Psoas muscle (tissue), 7 donors: ENCODE measurements at regions not wholly inside any gene's neighbourhood (a gene's known extent, or its start where the extent isn't known, plus 50 kb on each side); places are given as distances from the start of the nearest gene placed in this dataset.

ENCODE experiments used
- ATAC-seq, 4 donors: fragments of 200-7000 bp; cut with Tn5 transposase; one replicate each; pipeline ENCODE4 v1.9.1; 2020; ENCODE audit warnings: moderate library complexity in 3 of 4, mild to moderate bottlenecking in 2 of 4
- DNase-seq, 2 donors: peaks; one replicate each; pipeline ENCODE4 v3.0.0-alpha.2; 2020
- H3K27ac ChIP-seq: fragments of 200-600 bp; one replicate; pipeline ENCODE4 v1.8.0; 2022
- H3K27me3 ChIP-seq, 3 donors: fragments of 200-600 bp in 1 of 3; one replicate each; pipeline versions ENCODE4 v1.6.1 to v1.8.0; 2013 to 2022; ENCODE audit warnings: low read length in 2 of 3, mild to moderate bottlenecking in 2 of 3, moderate library complexity in 1 of 3; ENCODE audit not compliant: insufficient read depth in 3 of 3
- H3K36me3 ChIP-seq, 2 donors: fragments of 200-600 bp in 1 of 2; one replicate each; pipeline versions ENCODE4 v1.6.1 to v1.8.0; 2013 to 2022; ENCODE audit warnings: low read depth in 1 of 2, mild to moderate bottlenecking in 1 of 2, moderate library complexity in 1 of 2; ENCODE audit not compliant: insufficient read depth in 1 of 2
- H3K4me1 ChIP-seq: fragments of 200-600 bp; one replicate; pipeline ENCODE4 v1.8.0; 2022
- H3K4me3 ChIP-seq: fragments of 200-600 bp; one replicate; pipeline ENCODE4 v1.8.0; 2022; ENCODE audit warnings: mild to moderate bottlenecking
- H3K9me3 ChIP-seq: fragments of 200-600 bp; one replicate; pipeline ENCODE4 v1.8.0; 2022
- WGBS, 3 donors: extraction: QIAGEN DNeasy Blood & Tissue Kit; methylation state at CpG; one replicate each; pipeline versions ENCODE4 v1.1.6 to v1.1.7; 2013; 5-methylcytosine and 5-hydroxymethylcytosine counted together
- intact Hi-C, 2 donors: fragments of 100-400 bp; cut with DNase I; formaldehyde crosslinking; loops; one replicate each; pipeline versions ENCODE4 v1.11.0 to v1.14.2; 2022
- TF ChIP-seq, protein P1 (sequence below): fragments of 200-600 bp; IDR thresholded peaks from one replicate; pipeline ENCODE4 v1.8.0; 2022; ENCODE audit warnings: antibody characterized with exemption
- donor health status: healthy with polysubstance abuse.
- donor health status: DM: no; HTN: no; CAD: no; lungs with moderate emphysema.
- donor health status: Bipolar disorder and iron deficiency.
- donor health status: healthy.
- donor health status: DM: yes; HTN: yes; CAD: no.
- donor health status: DM: no; HTN: no; CAD: no.
- donor health status: DM: yes; HTN: yes; CAD: no.

DNA sequence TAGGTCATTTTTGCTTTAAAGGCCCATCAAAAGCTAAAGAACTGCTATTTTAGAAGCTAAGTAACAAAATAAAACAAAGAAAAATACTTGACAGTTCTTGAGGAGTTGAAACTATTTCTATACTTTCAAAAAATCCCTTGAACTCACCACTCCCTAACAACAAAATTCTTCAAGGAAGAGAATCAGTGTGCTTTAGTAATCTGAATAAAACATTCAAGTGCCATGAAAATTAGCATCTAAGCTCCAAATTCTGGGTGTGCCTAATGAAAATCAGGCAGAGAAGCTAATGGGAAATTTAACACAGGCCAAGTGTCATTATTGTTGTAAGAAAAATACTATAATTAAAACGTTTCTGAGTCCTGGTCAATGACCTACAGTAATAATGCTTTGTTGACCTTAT, 456.3 kb downstream of the ZEB2 start:
- DNase-seq (no peak), ATAC-seq (no peak)
- intact Hi-C loops, result no loop called here
- H3K27ac ChIP-seq, result no peak overlapping the region
- TF ChIP-seq, protein P1, sequence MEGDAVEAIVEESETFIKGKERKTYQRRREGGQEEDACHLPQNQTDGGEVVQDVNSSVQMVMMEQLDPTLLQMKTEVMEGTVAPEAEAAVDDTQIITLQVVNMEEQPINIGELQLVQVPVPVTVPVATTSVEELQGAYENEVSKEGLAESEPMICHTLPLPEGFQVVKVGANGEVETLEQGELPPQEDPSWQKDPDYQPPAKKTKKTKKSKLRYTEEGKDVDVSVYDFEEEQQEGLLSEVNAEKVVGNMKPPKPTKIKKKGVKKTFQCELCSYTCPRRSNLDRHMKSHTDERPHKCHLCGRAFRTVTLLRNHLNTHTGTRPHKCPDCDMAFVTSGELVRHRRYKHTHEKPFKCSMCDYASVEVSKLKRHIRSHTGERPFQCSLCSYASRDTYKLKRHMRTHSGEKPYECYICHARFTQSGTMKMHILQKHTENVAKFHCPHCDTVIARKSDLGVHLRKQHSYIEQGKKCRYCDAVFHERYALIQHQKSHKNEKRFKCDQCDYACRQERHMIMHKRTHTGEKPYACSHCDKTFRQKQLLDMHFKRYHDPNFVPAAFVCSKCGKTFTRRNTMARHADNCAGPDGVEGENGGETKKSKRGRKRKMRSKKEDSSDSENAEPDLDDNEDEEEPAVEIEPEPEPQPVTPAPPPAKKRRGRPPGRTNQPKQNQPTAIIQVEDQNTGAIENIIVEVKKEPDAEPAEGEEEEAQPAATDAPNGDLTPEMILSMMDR, result no peak
- no peak overlapping the region for H3K4me3 ChIP-seq
- no peaks in the 10 kb centered on the region for H3K9me3 ChIP-seq
- WGBS, 3 donors, result 51 to 56% (median 55%) methylated on average over 1 of the region's 1 CpG
- H3K27me3 ChIP-seq, result no peaks in the 10 kb centered on the region
- no peaks in the 10 kb centered on the region for H3K36me3 ChIP-seq
- no peaks in the 10 kb centered on the region for H3K4me1 ChIP-seq

DNA sequence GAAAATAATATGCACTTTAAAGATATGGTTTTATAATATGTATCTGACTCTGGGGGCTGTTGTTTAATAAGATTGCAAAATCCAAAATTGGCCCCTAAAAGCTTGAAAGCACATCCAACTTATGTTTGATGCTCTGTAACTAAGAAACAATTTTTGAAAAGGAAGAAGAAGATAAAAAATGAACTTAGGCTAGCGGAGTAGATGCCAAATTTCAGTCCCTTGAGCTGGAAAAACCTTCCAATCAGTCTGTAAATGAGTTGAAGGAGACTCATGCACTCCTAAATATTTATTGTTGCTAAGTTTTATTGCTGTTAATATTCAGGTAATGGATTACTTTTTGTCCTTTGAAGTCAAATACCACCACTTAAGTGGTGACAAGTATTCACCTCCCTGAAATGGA, 465.0 kb downstream of the ZEB2 start:
- Histone ChIP-seq H3K9me3 (no peaks in the 10 kb centered on the region), H3K4me3 (no peak overlapping the region), H3K36me3 (no peaks in the 10 kb centered on the region), H3K27ac (no peak overlapping the region), H3K4me1 (no peaks in the 10 kb centered on the region), H3K27me3 (no peaks in the 10 kb centered on the region)
- 79 to 90% (median 81%) methylated on average over 1 of the region's 1 CpG for WGBS, 3 donors
- no peak for DNase-seq
- intact Hi-C loops, result no loop called here
- TF ChIP-seq, protein P1, result no peak
- ATAC-seq, result no peak

DNA sequence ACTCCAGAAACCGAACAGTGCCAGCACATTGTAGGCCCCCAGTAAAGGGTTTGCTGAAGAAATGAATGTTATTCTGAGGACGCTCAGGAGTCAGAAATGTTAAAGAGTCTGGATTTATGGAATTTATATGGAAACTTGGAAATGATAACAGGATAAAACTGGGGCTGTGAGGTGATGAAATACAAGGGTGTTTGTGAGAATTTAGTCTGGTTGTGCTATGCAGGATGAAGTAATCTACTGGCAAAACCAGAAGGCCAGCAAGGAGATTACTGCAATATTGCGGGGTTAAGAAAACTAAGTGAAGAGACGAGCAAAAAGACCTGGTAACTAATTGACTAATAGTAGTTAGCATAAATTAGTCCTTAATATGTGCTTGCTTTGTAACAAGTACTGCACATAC, 467.8 kb downstream of the ZEB2 start:
- WGBS, 3 donors, result 87 to 94% (median 90%) methylated on average over 4 of the region's 4 CpGs
- H3K4me1 ChIP-seq, result peaks cover 10% of the 10 kb centered on the region
- no peaks in the 10 kb centered on the region for H3K9me3 ChIP-seq
- ATAC-seq, result no peak
- H3K27me3 ChIP-seq, result no peaks in the 10 kb centered on the region
- intact Hi-C loops, result no loop called here
- H3K4me3 ChIP-seq, result no peak overlapping the region
- H3K27ac ChIP-seq, result no peak overlapping the region
- no peak for DNase-seq
- no peaks in the 10 kb centered on the region for H3K36me3 ChIP-seq
- TF ChIP-seq, protein P1, result no peak

DNA sequence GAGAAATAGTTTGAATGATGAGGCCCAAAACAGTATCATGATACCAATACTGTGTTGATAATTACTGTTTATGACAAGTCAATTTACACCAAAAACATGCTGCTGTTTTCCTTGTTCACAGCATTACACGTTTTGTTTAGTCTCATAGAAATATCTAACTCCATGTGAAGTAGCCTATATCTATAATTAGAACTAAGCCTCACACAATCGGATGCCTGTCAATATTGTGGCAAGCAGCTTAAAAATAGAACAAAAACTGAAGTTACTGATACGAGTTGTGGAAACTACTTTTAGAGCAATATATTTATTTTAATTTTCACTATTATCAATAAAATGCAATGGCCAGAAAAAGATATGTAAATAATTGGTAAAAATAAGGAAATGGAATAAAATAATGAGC, 470.8 kb downstream of the ZEB2 start:
- peak in 2 of 4 donors; percentile 49 to 61 for ATAC-seq
- Histone ChIP-seq H3K4me1 (peaks cover 10% of the 10 kb centered on the region), H3K27me3 (no peaks in the 10 kb centered on the region), H3K9me3 (no peaks in the 10 kb centered on the region), H3K36me3 (no peaks in the 10 kb centered on the region), H3K4me3 (peak overlapping the region; percentile 29), H3K27ac (no peak overlapping the region)
- TF ChIP-seq, protein P1, result no peak
- intact Hi-C loops, result no loop called here
- no peak for DNase-seq
- WGBS, 3 donors, result 22 to 30% (median 24%) methylated on average over 3 of the region's 3 CpGs

DNA sequence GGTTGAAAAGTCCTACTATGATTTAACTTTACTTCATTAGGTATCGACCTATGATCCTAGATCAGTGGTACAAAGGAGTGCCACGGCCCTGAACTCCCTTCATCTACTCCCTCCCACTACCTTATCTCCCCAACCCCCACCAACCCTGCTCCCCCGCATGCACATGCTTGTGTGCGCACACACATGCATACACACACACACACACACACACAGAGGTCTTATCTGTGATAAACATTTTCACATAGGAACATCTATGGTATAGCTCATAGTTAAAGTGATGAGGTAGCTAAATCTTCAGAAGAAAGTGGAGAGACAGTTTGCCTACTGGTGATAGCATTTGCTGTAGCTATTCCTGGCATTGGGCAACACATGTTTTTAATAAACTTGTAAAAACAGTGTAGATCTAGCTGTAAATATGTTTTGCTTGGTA, 471.3 kb downstream of the ZEB2 start:
- DNase-seq (no peak), ATAC-seq (no peak)
- H3K4me1 ChIP-seq, result peaks cover 10% of the 10 kb centered on the region
- intact Hi-C loops, result no loop called here
- 95 to 97% (median 97%) methylated on average over 4 of the region's 4 CpGs for WGBS, 3 donors
- no peaks in the 10 kb centered on the region for H3K9me3 ChIP-seq
- no peak overlapping the region for H3K27ac ChIP-seq
- no peaks in the 10 kb centered on the region for H3K27me3 ChIP-seq
- TF ChIP-seq, protein P1, result no peak
- H3K36me3 ChIP-seq, result no peaks in the 10 kb centered on the region
- H3K4me3 ChIP-seq, result no peak overlapping the region
